Stomach (tissue), 8 donors: ENCODE measurements at regions not wholly inside any gene's neighbourhood (a gene's known extent, or its start where the extent isn't known, plus 50 kb on each side); places are given as distances from the start of the nearest gene placed in this dataset.

Experiments
- DNase-seq, 2 donors: peaks; one replicate each; pipeline versions ENCODE4 v3.0.0 to v3.0.0-alpha.2; 2013 to 2019
- H3K27ac ChIP-seq, 5 donors: fragments of 200-600 bp in 4 of 5; sonication (generic) in 4 of 5; one replicate each; pipeline ENCODE4 v1.5.1; 2013 to 2019; ENCODE audit warnings: mild to moderate bottlenecking in 1 of 5, moderate library complexity in 1 of 5
- H3K27me3 ChIP-seq, 3 donors: fragments of 200-600 bp; sonication (generic); one replicate each; pipeline ENCODE4 v1.5.1; 2017 to 2019; ENCODE audit warnings: mixed run types in 1 of 3
- H3K36me3 ChIP-seq, 4 donors: fragments of 200-600 bp; sonication (generic); 1 replicate in 3 of 4; 2 replicates in 1 of 4; pipeline ENCODE4 v1.5.1; 2016 to 2019
- H3K4me1 ChIP-seq, 4 donors: fragments of 200-600 bp; sonication (generic); one replicate each; pipeline ENCODE4 v1.5.1; 2016 to 2019
- H3K4me3 ChIP-seq, 4 donors: fragments of 200-600 bp; sonication (generic) in 3 of 4; one replicate each; pipeline ENCODE4 v1.5.1; 2016 to 2019; ENCODE audit warnings: mild to moderate bottlenecking in 1 of 4
- H3K9me3 ChIP-seq, 4 donors: fragments of 200-600 bp; sonication (generic); one replicate each; pipeline ENCODE4 v1.5.1; 2016 to 2019
- EP300 ChIP-seq: sonication (generic); formaldehyde crosslinking; IDR thresholded peaks from one replicate; pipeline ENCODE4 v1.6.1; 2017; ENCODE audit warnings: antibody characterized with exemption
- POLR2A ChIP-seq, 4 donors: fragments of 450-650 bp; IDR thresholded peaks; one replicate each; pipeline ENCODE4 v1.6.1; 2016; ENCODE audit warnings: antibody characterized with exemption in 4 of 4, control low read depth in 2 of 4, mild to moderate bottlenecking in 1 of 4, moderate library complexity in 1 of 4
- POLR2AphosphoS5 ChIP-seq, 3 donors: sonication (generic); formaldehyde crosslinking; IDR thresholded peaks; one replicate each; pipeline ENCODE4 v1.6.1; 2016; ENCODE audit warnings: antibody characterized with exemption in 3 of 3
- WGBS, 5 donors: extraction: QIAGEN DNeasy Blood & Tissue Kit in 3 of 5; methylation state at CpG; one replicate each; pipeline versions ENCODE4 v1.1.5 to v1.1.7; 2013 to 2018; 5-methylcytosine and 5-hydroxymethylcytosine counted together
- intact Hi-C: fragments of 100-400 bp; cut with DNase I; formaldehyde crosslinking; loops from one replicate; pipeline ENCODE4 v1.15.1; 2023; ENCODE audit warnings: low total_unique reads
- TF ChIP-seq, protein P1 (sequence below), 7 experiments: fragments of 450-650 bp in 4 of 7; fragments of 200-600 bp in 3 of 7; sonication (generic) in 3 of 7; IDR thresholded peaks; one replicate each; pipeline ENCODE4 v1.5.1; 2016 to 2019; ENCODE audit warnings: antibody characterized with exemption in 7 of 7, control low read depth in 2 of 7, mild to moderate bottlenecking in 1 of 7
- donor health status: healthy with polysubstance abuse.
- donor health status: Bipolar disorder and iron deficiency.
- donor health status: healthy.

DNA sequence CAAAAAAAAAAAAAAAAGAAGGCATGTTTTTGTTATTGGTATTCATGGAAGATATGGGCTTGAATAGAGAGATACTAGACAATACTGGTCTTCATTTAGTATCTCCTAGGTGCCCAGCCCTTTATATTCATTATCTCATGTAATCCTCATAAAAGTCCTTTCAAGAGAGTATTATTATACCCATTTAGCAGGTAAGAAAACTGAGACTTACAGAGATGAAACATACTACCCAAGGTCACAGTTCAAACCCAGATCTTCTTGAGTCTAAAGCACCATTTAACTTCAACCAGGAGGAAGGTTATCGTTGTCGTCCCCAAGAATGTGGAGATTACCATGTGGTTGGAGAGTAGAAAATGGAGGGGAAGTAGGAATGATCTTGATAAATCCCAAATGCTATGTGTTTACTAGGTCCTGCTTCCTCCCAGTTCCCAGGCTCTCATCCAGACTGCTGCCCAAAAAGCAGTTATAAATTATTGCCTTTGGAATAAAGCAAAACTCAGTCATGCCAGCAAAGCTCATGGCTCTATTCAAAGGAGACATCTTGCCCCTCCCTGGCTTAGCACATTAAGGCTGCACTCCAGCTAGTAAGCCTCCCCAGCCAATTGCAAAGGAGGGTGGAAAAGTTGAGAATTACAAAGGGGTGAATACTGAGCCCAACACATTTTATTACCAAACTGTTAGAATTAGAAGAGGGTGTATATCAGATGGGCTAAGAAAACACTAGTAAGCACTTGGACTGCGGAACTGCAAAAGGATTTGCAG is 163.9 kb downstream of the PIK3R1 start:
- Histone ChIP-seq H3K27me3 (no peaks in the 10 kb centered on the region), H3K4me1 (peaks cover 4 to 42% (median 25%) of the 10 kb centered on the region in 4 donors), H3K9me3 (no peaks in the 10 kb centered on the region), H3K4me3 (no peak overlapping the region), H3K36me3 (no peaks in the 10 kb centered on the region), H3K27ac (peak overlapping the region in 2 of 5 donors; percentile 20 to 29)
- TF ChIP-seq, protein P1, sequence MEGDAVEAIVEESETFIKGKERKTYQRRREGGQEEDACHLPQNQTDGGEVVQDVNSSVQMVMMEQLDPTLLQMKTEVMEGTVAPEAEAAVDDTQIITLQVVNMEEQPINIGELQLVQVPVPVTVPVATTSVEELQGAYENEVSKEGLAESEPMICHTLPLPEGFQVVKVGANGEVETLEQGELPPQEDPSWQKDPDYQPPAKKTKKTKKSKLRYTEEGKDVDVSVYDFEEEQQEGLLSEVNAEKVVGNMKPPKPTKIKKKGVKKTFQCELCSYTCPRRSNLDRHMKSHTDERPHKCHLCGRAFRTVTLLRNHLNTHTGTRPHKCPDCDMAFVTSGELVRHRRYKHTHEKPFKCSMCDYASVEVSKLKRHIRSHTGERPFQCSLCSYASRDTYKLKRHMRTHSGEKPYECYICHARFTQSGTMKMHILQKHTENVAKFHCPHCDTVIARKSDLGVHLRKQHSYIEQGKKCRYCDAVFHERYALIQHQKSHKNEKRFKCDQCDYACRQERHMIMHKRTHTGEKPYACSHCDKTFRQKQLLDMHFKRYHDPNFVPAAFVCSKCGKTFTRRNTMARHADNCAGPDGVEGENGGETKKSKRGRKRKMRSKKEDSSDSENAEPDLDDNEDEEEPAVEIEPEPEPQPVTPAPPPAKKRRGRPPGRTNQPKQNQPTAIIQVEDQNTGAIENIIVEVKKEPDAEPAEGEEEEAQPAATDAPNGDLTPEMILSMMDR (IDR thresholded peaks at IDR 0.05), result no peak
- TF ChIP-seq EP300 (no peak), POLR2AphosphoS5 (IDR thresholded peaks at IDR 0.05) (no peak), POLR2A (IDR thresholded peaks at IDR 0.05) (no peak)
- peak in 1 of 2 donors; percentile 66 for DNase-seq
- WGBS, 5 donors, result 58 to 66% (median 61%) methylated on average over 3 of the region's 3 CpGs
- intact Hi-C loops, result no loop called here

DNA sequence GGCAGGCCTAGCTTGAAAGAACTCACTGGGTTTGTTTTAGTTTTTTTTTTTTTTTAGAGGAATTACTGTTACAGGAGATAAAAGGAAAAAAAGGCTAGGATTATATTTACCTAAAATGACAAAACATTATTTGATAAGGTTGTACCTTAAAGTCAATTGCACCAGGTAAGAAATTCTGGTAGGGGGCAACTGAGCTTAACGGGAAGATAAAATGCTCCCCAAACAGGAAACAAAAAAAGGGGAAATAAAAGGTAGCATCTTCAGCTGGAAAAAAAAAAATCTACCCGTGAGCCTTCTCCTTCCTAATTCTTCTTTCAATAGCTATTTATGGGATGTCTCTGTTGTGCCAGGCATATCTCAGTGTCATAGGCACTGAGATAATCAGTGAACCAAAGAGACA is 164.5 kb downstream of the PIK3R1 start:
- H3K4me1 ChIP-seq, result peaks cover 4 to 42% (median 24%) of the 10 kb centered on the region in 4 donors
- no peak for DNase-seq
- TF ChIP-seq, protein P1 (IDR thresholded peaks at IDR 0.05), result no peak
- no peak for TF ChIP-seq POLR2A (IDR thresholded peaks at IDR 0.05)
- H3K27ac ChIP-seq, result peak overlapping the region in 1 of 5 donors; percentile 29
- intact Hi-C loops, result no loop called here
- no peaks in the 10 kb centered on the region for H3K9me3 ChIP-seq
- 14 to 44% (median 32%) methylated on average over 2 of the region's 2 CpGs for WGBS, 5 donors
- no peaks in the 10 kb centered on the region for H3K27me3 ChIP-seq
- no peaks in the 10 kb centered on the region for H3K36me3 ChIP-seq
- no peak overlapping the region for H3K4me3 ChIP-seq

DNA sequence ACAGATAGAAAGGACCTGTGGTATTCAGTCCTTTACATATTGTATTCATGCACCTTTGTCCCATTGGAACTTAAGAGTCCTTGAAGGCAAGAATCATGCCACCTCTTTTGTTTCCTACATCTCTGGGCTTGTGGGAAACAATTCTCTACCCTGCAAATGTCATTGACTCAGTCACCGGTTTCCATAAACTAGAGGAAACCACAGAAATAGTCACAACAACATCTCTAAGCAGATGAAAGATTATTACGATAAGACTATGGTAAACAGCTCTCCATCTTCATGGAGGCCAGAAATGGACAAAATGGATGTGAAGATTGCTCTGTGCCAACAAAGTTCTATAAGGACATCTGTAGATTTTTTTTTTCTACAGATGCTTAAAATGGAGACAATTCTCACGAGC is 165.5 kb downstream of the PIK3R1 start:
- H3K4me1 ChIP-seq, result peaks cover 4 to 35% (median 20%) of the 10 kb centered on the region in 4 donors
- no peak overlapping the region for H3K27ac ChIP-seq
- intact Hi-C loops, result no loop called here
- DNase-seq, result no peak
- 67 to 88% (median 85%) methylated on average over 3 of the region's 3 CpGs for WGBS, 5 donors
- no peaks in the 10 kb centered on the region for H3K27me3 ChIP-seq
- no peaks in the 10 kb centered on the region for H3K36me3 ChIP-seq
- H3K9me3 ChIP-seq, result no peaks in the 10 kb centered on the region
- TF ChIP-seq POLR2A (IDR thresholded peaks at IDR 0.05) (no peak), EP300 (no peak), POLR2AphosphoS5 (IDR thresholded peaks at IDR 0.05) (no peak)
- TF ChIP-seq, protein P1 (IDR thresholded peaks at IDR 0.05), result no peak
- no peak overlapping the region for H3K4me3 ChIP-seq

DNA sequence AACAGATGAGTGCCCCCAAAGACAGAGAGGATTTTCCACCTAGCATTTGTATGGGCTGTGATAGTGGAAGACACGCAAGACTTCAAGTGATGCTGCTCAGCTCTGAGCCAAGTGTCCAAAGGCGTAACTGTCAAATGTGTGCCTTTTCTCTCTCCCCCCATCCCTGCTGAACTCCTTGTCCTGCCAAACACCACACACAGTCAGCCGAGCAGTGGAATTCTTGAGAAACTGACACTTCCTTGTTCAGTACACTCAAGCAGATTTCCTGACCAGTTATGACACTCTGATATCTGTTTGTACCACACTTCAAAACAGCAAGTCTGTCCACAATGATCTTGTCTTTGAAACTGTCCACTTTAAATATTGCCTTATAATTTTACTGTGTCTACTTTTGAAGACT is 166.4 kb downstream of the PIK3R1 start:
- Histone ChIP-seq H3K27ac (no peak overlapping the region), H3K27me3 (no peaks in the 10 kb centered on the region), H3K9me3 (no peaks in the 10 kb centered on the region), H3K4me3 (no peak overlapping the region), H3K36me3 (no peaks in the 10 kb centered on the region), H3K4me1 (peaks cover 4 to 30% (median 16%) of the 10 kb centered on the region in 4 donors)
- WGBS, 5 donors, result 69 to 85% (median 81%) methylated on average over 3 of the region's 3 CpGs
- TF ChIP-seq POLR2AphosphoS5 (IDR thresholded peaks at IDR 0.05) (no peak), EP300 (no peak), POLR2A (IDR thresholded peaks at IDR 0.05) (no peak)
- TF ChIP-seq, protein P1 (IDR thresholded peaks at IDR 0.05), result no peak
- DNase-seq, result no peak
- intact Hi-C loops, result no loop called here
